SHP77 (cell line): ENCODE measurements at regions not wholly inside any gene's neighbourhood (a gene's known extent, or its start where the extent isn't known, plus 50 kb on each side); places are given as distances from the start of the nearest gene placed in this dataset.

ENCODE experiments used
- DNase-seq, 2 experiments: peaks; one replicate each; lab custom pipeline; 2025; lab: John Stamatoyannopoulos, UW

GRCh38 chr2:57834666-57835065 is 211.9 kb upstream of the VRK2 start:
- DNase-seq, result no peak

- no peak for DNase-seq
Observed at GRCh38 chr2:57842531-57842930, 204.1 kb upstream of the VRK2 start.

GRCh38 chr2:57843158-57843557 is 203.4 kb upstream of the VRK2 start:
- DNase-seq, result no peak

GRCh38 chr2:57848723-57849122 is 197.9 kb upstream of the VRK2 start:
- peak in 1 of 2 experiments; percentile 8 for DNase-seq

- DNase-seq, result no peak
Observed at GRCh38 chr2:57849843-57850242, 196.8 kb upstream of the VRK2 start.

GRCh38 chr2:57850415-57851130 is 196.0 kb upstream of the VRK2 start:
- no peak for DNase-seq

GRCh38 chr2:57855212-57855611 is 191.4 kb upstream of the VRK2 start:
- no peak for DNase-seq

- no peak for DNase-seq
Observed at GRCh38 chr2:57859755-57860154, 186.9 kb upstream of the VRK2 start.

- DNase-seq, result no peak
Observed at GRCh38 chr2:57862153-57862552, 184.5 kb upstream of the VRK2 start.

- no peak for DNase-seq
Observed at GRCh38 chr2:57862727-57863126, 183.9 kb upstream of the VRK2 start.

GRCh38 chr2:57864926-57865325 is 181.7 kb upstream of the VRK2 start:
- DNase-seq, result no peak

GRCh38 chr2:57867730-57868129 is 178.9 kb upstream of the VRK2 start:
- DNase-seq, result no peak

- no peak for DNase-seq
Observed at GRCh38 chr2:57868619-57869139, 177.9 kb upstream of the VRK2 start.

- DNase-seq, result peak; percentile 42 to 55
Observed at GRCh38 chr2:57869758-57870344, 176.8 kb upstream of the VRK2 start.

GRCh38 chr2:57876313-57876712 is 170.3 kb upstream of the VRK2 start:
- no peak for DNase-seq

- DNase-seq, result no peak
Observed at GRCh38 chr2:57877811-57878170, 168.8 kb upstream of the VRK2 start.

GRCh38 chr2:57878171-57878865 is 168.3 kb upstream of the VRK2 start:
- peak; percentile 49 to 60 for DNase-seq

GRCh38 chr2:57878866-57879210 is 167.8 kb upstream of the VRK2 start:
- no peak for DNase-seq

GRCh38 chr2:57880446-57880845 is 166.2 kb upstream of the VRK2 start:
- no peak for DNase-seq

- DNase-seq, result peak; percentile 55 to 56
Observed at GRCh38 chr2:57880967-57881366, 165.6 kb upstream of the VRK2 start.

GRCh38 chr2:57881998-57882888 is 164.4 kb upstream of the VRK2 start:
- peak in 1 of 2 experiments; percentile 59 for DNase-seq

GRCh38 chr2:57882895-57883515 is 163.6 kb upstream of the VRK2 start:
- peak; percentile 62 to 65 for DNase-seq
